ENCODE measurements at regions not wholly inside any gene's neighbourhood (a gene's known extent, or its start where the extent isn't known, plus 50 kb on each side); places are given as distances from the start of the nearest gene placed in this dataset.

- DNase-seq = peak in 5 of 51 donors; percentile 0 to 13 (median 4)
Measured at GRCh38 chr3:148366743-148367410, 330.8 kb upstream of the AGTR1 start.

- DNase-seq = no peak
Measured at GRCh38 chr3:148367756-148368155, 329.9 kb upstream of the AGTR1 start.

GRCh38 chr3:148369381-148369780, 328.3 kb upstream of the AGTR1 start:
- DNase-seq = no peak

- DNase-seq = no peak
Measured at GRCh38 chr3:148372206-148372875, 325.4 kb upstream of the AGTR1 start.

- DNase-seq = no peak
Measured at GRCh38 chr3:148373961-148374360, 323.7 kb upstream of the AGTR1 start.

- DNase-seq = peak in 1 of 51 donors; percentile 10
Measured at GRCh38 chr3:148379763-148380382, 317.8 kb upstream of the AGTR1 start.

GRCh38 chr3:148381051-148381450, 316.7 kb upstream of the AGTR1 start:
- no peak for DNase-seq

- no peak for DNase-seq
Measured at GRCh38 chr3:148389916-148390315, 307.8 kb upstream of the AGTR1 start.

- DNase-seq = no peak
Measured at GRCh38 chr3:148395821-148396220, 301.9 kb upstream of the AGTR1 start.

GRCh38 chr3:148400754-148401153, 296.9 kb upstream of the AGTR1 start:
- DNase-seq = no peak

- DNase-seq = no peak
Measured at GRCh38 chr3:148408667-148409066, 289.0 kb upstream of the AGTR1 start.

GRCh38 chr3:148420242-148420641, 277.5 kb upstream of the AGTR1 start:
- no peak for DNase-seq

- DNase-seq = no peak
Measured at GRCh38 chr3:148428862-148429605, 268.7 kb upstream of the AGTR1 start.

GRCh38 chr3:148433665-148434064, 264.0 kb upstream of the AGTR1 start:
- DNase-seq = no peak

- DNase-seq = no peak
Measured at GRCh38 chr3:148435534-148435933, 262.2 kb upstream of the AGTR1 start.

GRCh38 chr3:148439254-148439822, 258.4 kb upstream of the AGTR1 start:
- DNase-seq = no peak

- no peak for DNase-seq
Measured at GRCh38 chr3:148441191-148441590, 256.5 kb upstream of the AGTR1 start.

- DNase-seq = no peak
Measured at GRCh38 chr3:148450819-148451218, 246.9 kb upstream of the AGTR1 start.

GRCh38 chr3:148451969-148452368, 245.7 kb upstream of the AGTR1 start:
- DNase-seq = no peak

GRCh38 chr3:148453781-148454191, 243.9 kb upstream of the AGTR1 start:
- no peak for DNase-seq

GRCh38 chr3:148455098-148455497, 242.6 kb upstream of the AGTR1 start:
- DNase-seq = no peak

- no peak for DNase-seq
Measured at GRCh38 chr3:148457886-148458285, 239.8 kb upstream of the AGTR1 start.
